H9 (cell line): ENCODE measurements at regions not wholly inside any gene's neighbourhood (a gene's known extent, or its start where the extent isn't known, plus 50 kb on each side); places are given as distances from the start of the nearest gene placed in this dataset.

ENCODE experiments used
- DNase-seq: peaks from one replicate; pipeline ENCODE4 v3.0.0-alpha.2; 2017
- H2AFZ ChIP-seq: one replicate; pipeline ENCODE4 v1.6.1; 2013; ENCODE audit warnings: mild to moderate bottlenecking, low read length, control low read depth, moderate library complexity
- H2AK5ac ChIP-seq: 2 replicates; pipeline ENCODE4 v1.6.1; 2013; ENCODE audit warnings: low read length, control low read depth, mixed read lengths; ENCODE audit not compliant: insufficient read length
- H2BK120ac ChIP-seq: one replicate; pipeline ENCODE4 v1.6.1; 2013; ENCODE audit warnings: low read depth, mild to moderate bottlenecking, low read length, control low read depth, inconsistent platforms; ENCODE audit not compliant: poor library complexity, severe bottlenecking
- H2BK12ac ChIP-seq: 2 replicates; pipeline ENCODE4 v1.6.1; 2013; ENCODE audit warnings: low read length, control low read depth, mixed read lengths, low read depth; ENCODE audit not compliant: insufficient read length
- H2BK15ac ChIP-seq: 2 replicates; pipeline ENCODE4 v1.6.1; 2013; ENCODE audit warnings: low read depth, low read length, control low read depth
- H2BK20ac ChIP-seq: one replicate; pipeline ENCODE4 v1.6.1; 2013; ENCODE audit warnings: low read depth, mild to moderate bottlenecking, low read length, control low read depth, inconsistent platforms; ENCODE audit not compliant: poor library complexity, severe bottlenecking
- H2BK5ac ChIP-seq: 2 replicates; pipeline ENCODE4 v1.6.1; 2013; ENCODE audit warnings: low read length, control low read depth, mixed read lengths; ENCODE audit not compliant: insufficient read length
- H3K14ac ChIP-seq: 2 replicates; pipeline ENCODE4 v1.6.1; 2013; ENCODE audit warnings: low read length, control low read depth; ENCODE audit not compliant: insufficient read depth
- H3K18ac ChIP-seq: 2 replicates; pipeline ENCODE4 v1.6.1; 2013; ENCODE audit warnings: low read depth, mild to moderate bottlenecking, mixed read lengths, low read length, control low read depth; ENCODE audit not compliant: insufficient read length
- H3K23ac ChIP-seq: 2 replicates; pipeline ENCODE4 v1.6.1; 2013; ENCODE audit warnings: low read length, control low read depth, mixed read lengths, low read depth; ENCODE audit not compliant: insufficient read length
- H3K23me2 ChIP-seq: 2 replicates; pipeline ENCODE4 v1.6.1; 2013; ENCODE audit warnings: low read depth, mild to moderate bottlenecking, mixed read lengths, low read length, control low read depth; ENCODE audit not compliant: insufficient read length, poor library complexity, severe bottlenecking
- H3K27ac ChIP-seq: 2 replicates; pipeline ENCODE4 v1.5.1; 2013; ENCODE audit warnings: low read length, control low read depth, mixed read lengths, low read depth; ENCODE audit not compliant: insufficient read length
- H3K27me3 ChIP-seq: 2 replicates; pipeline ENCODE4 v1.6.1; 2013; ENCODE audit warnings: low read length, control low read depth, inconsistent platforms; ENCODE audit not compliant: insufficient read depth
- H3K4ac ChIP-seq: 2 replicates; pipeline ENCODE4 v1.6.1; 2013; ENCODE audit warnings: low read depth, mild to moderate bottlenecking, control low read depth, inconsistent platforms, low read length, moderate library complexity
- H3K4me1 ChIP-seq: 2 replicates; pipeline ENCODE4 v1.6.1; 2013; ENCODE audit warnings: low read length, control low read depth, inconsistent platforms; ENCODE audit not compliant: insufficient read depth
- H3K4me2 ChIP-seq: 2 replicates; pipeline ENCODE4 v1.6.1; 2013; ENCODE audit warnings: low read length, control low read depth, mixed read lengths; ENCODE audit not compliant: insufficient read length, insufficient read depth
- H3K56ac ChIP-seq: 2 replicates; pipeline ENCODE4 v1.6.1; 2013; ENCODE audit warnings: low read depth, mild to moderate bottlenecking, mixed read lengths, low read length, control low read depth; ENCODE audit not compliant: insufficient read length
- H3K79me1 ChIP-seq: 2 replicates; pipeline ENCODE4 v1.6.1; 2013; ENCODE audit warnings: low read depth, mild to moderate bottlenecking, moderate library complexity, low read length, control low read depth, inconsistent platforms; ENCODE audit not compliant: insufficient read depth, poor library complexity, severe bottlenecking
- H3K79me2 ChIP-seq: 2 replicates; pipeline ENCODE4 v1.6.1; 2013; ENCODE audit warnings: low read length, control low read depth, inconsistent platforms; ENCODE audit not compliant: insufficient read depth
- H3K9ac ChIP-seq: 2 replicates; pipeline ENCODE4 v1.6.1; 2013; ENCODE audit warnings: low read length, control low read depth, mixed read lengths; ENCODE audit not compliant: insufficient read length; ENCODE audit errors: extremely low read depth
- H3K9me3 ChIP-seq: one replicate; pipeline ENCODE4 v1.6.1; 2013; ENCODE audit warnings: low read depth, low read length, inconsistent platforms; ENCODE audit not compliant: control insufficient read depth
- H3T11ph ChIP-seq: one replicate; pipeline ENCODE4 v1.6.1; 2013; ENCODE audit warnings: mild to moderate bottlenecking, low read length, control low read depth, inconsistent platforms
- H4K20me1 ChIP-seq: one replicate; pipeline ENCODE4 v1.6.1; 2013; ENCODE audit not compliant: control insufficient read depth, insufficient read length, insufficient read depth
- H4K5ac ChIP-seq: 2 replicates; pipeline ENCODE4 v1.6.1; 2013; ENCODE audit warnings: low read depth, mild to moderate bottlenecking, mixed read lengths, low read length, control low read depth; ENCODE audit not compliant: insufficient read length
- H4K8ac ChIP-seq: replicated peaks from 2 replicates; pipeline ENCODE4 v1.6.1; 2013; ENCODE audit warnings: low read length, control low read depth, mixed read lengths, low read depth; ENCODE audit not compliant: insufficient read length
- H4K91ac ChIP-seq: 2 replicates; pipeline ENCODE4 v1.6.1; 2013; ENCODE audit warnings: low read depth, mild to moderate bottlenecking, moderate library complexity, mixed read lengths, low read length, control low read depth; ENCODE audit not compliant: insufficient read length
- H3K27ac Mint-ChIP-seq, 3 experiments: 2 replicates in 2 of 3; 3 replicates in 1 of 3; pipeline ENCODE4 v1.8.0; 2020 to 2021; ENCODE audit warnings: mixed read lengths in 3 of 3, mild to moderate bottlenecking in 1 of 3, moderate library complexity in 1 of 3
- H3K27me3 Mint-ChIP-seq: 2 replicates; pipeline ENCODE4 v1.8.0; 2021; ENCODE audit warnings: low read depth, mild to moderate bottlenecking, moderate library complexity, mixed read lengths
- H3K36me3 Mint-ChIP-seq, 3 experiments: 2 replicates in 2 of 3; 3 replicates in 1 of 3; pipeline ENCODE4 v1.8.0; 2020 to 2021; ENCODE audit warnings: low read depth in 3 of 3, mixed read lengths in 3 of 3; ENCODE audit not compliant: insufficient read depth in 1 of 3
- H3K4me1 Mint-ChIP-seq, 2 experiments: 2 replicates each; pipeline ENCODE4 v1.8.0; 2020; ENCODE audit warnings: mixed read lengths in 2 of 2
- H3K4me3 Mint-ChIP-seq, 2 experiments: 2 replicates in 1 of 2; 3 replicates in 1 of 2; pipeline ENCODE4 v1.8.0; 2020 to 2021; ENCODE audit warnings: mild to moderate bottlenecking in 2 of 2, mixed read lengths in 2 of 2, moderate library complexity in 1 of 2
- H3K9me3 Mint-ChIP-seq, 2 experiments: 2 replicates in 1 of 2; 3 replicates in 1 of 2; pipeline ENCODE4 v1.8.0; 2020; ENCODE audit warnings: mild to moderate bottlenecking in 2 of 2, mixed read lengths in 2 of 2, moderate library complexity in 1 of 2
- WGBS: extraction: QIAGEN DNeasy Blood & Tissue Kit; methylation state at CpG from one replicate; pipeline ENCODE4 v1.1.7; 2013; ENCODE audit warnings: missing lambda C conversion rate, low lambda C conversion rate, mixed read lengths; ENCODE audit not compliant: insufficient read length; ENCODE audit errors: extremely low coverage; 5-methylcytosine and 5-hydroxymethylcytosine counted together
- TF ChIP-seq, protein P1 (sequence below): fragments of 200-600 bp; sonication (generic); conservative IDR thresholded peaks from 3 replicates; pipeline ENCODE4 v1.8.0; 2021; ENCODE audit warnings: antibody characterized with exemption, mild to moderate bottlenecking

DNA sequence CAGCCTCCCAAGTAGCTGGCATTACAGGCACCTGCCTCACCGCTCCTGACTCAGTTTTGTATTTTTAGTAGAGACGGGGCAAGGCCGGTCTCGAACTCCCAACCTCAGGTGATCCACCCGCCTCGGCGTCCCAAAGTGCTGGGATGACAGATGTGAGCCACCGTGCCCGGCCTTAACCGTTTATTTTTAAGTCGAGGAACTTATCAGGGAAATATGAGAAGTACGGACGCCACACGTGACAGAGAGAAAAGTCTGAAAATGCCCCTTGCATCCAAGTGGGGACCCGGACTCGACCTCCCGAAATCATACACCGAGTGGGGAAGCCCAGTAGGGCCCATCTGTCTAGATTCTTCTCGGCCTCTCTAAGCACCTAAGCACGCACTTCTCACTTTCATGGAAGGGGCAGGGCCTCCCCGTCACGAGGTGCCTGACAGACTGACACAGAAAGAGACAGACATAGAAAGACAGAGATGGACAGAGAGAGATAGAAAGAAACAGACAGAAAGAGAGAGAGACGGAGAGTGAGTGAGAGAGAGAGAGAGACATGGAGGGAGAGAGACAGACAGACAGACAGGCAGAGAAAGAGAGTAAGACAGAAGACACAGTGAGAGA is 756.5 kb upstream of the DEFB115 start:
- no peak overlapping the region for H2BK12ac ChIP-seq
- no peak overlapping the region for H4K5ac ChIP-seq
- no peak overlapping the region for H3K4ac ChIP-seq
- no peak overlapping the region for H3K27ac ChIP-seq
- H2BK15ac ChIP-seq: no peak overlapping the region
- TF ChIP-seq, protein P1, sequence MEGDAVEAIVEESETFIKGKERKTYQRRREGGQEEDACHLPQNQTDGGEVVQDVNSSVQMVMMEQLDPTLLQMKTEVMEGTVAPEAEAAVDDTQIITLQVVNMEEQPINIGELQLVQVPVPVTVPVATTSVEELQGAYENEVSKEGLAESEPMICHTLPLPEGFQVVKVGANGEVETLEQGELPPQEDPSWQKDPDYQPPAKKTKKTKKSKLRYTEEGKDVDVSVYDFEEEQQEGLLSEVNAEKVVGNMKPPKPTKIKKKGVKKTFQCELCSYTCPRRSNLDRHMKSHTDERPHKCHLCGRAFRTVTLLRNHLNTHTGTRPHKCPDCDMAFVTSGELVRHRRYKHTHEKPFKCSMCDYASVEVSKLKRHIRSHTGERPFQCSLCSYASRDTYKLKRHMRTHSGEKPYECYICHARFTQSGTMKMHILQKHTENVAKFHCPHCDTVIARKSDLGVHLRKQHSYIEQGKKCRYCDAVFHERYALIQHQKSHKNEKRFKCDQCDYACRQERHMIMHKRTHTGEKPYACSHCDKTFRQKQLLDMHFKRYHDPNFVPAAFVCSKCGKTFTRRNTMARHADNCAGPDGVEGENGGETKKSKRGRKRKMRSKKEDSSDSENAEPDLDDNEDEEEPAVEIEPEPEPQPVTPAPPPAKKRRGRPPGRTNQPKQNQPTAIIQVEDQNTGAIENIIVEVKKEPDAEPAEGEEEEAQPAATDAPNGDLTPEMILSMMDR: no peak
- H3T11ph ChIP-seq: no peak overlapping the region
- Mint-ChIP-seq H3K27ac (no peak overlapping the region), H3K4me3 (no peak overlapping the region), H3K36me3 (peaks cover 0 to 6% (median 5%) of the 10 kb centered on the region in 3 experiments; a peak in 4 of 7 replicates), H3K4me1 (no peaks in the 10 kb centered on the region), H3K9me3 (peaks cover 6 to 25% of the 10 kb centered on the region in 2 experiments), H3K27me3 (peaks cover 3% of the 10 kb centered on the region; the same call in 1 of the 2 replicates)
- no peak overlapping the region for H3K4me2 ChIP-seq
- H3K79me2 ChIP-seq: no peaks in the 10 kb centered on the region
- H3K27me3 ChIP-seq: no peaks in the 10 kb centered on the region
- H3K79me1 ChIP-seq: no peaks in the 10 kb centered on the region
- no peak overlapping the region for H2BK20ac ChIP-seq
- H2AK5ac ChIP-seq: no peak overlapping the region
- H3K23ac ChIP-seq: no peak overlapping the region
- no peak overlapping the region for H3K18ac ChIP-seq
- H2BK5ac ChIP-seq: no peak overlapping the region
- peaks cover 76% of the 10 kb centered on the region for H3K9me3 ChIP-seq
- H3K14ac ChIP-seq: no peak overlapping the region
- H4K91ac ChIP-seq: no peak overlapping the region
- no peaks in the 10 kb centered on the region for H3K23me2 ChIP-seq
- WGBS: no CpG with 5 or more reads among the region's 23 CpGs
- no peak overlapping the region for H2AFZ ChIP-seq
- no peaks in the 10 kb centered on the region for H4K20me1 ChIP-seq
- H2BK120ac ChIP-seq: no peak overlapping the region
- no peak overlapping the region for H3K56ac ChIP-seq
- H3K9ac ChIP-seq: no peak overlapping the region
- H3K4me1 ChIP-seq: no peaks in the 10 kb centered on the region
- no peak for DNase-seq
- no peak overlapping the region for H4K8ac ChIP-seq
